PC-3 (cell line): ENCODE measurements at regions not wholly inside any gene's neighbourhood (a gene's known extent, or its start where the extent isn't known, plus 50 kb on each side); places are given as distances from the start of the nearest gene placed in this dataset.

ENCODE experiments used
- CTCF ChIP-seq: fragments of 300-600 bp; sonication (generic); conservative IDR thresholded peaks from 2 replicates; pipeline ENCODE4 v1.5.1; 2017; ENCODE audit warnings: antibody characterized with exemption, low read depth, mild to moderate bottlenecking, low read length
- EZH2 ChIP-seq: fragments of 300-600 bp; sonication (generic); IDR thresholded peaks from one replicate; pipeline ENCODE4 v1.6.1; 2017; ENCODE audit warnings: antibody characterized with exemption, mild to moderate bottlenecking, low read length; ENCODE audit not compliant: unreplicated experiment
- EZH2phosphoT487 ChIP-seq: fragments of 300-600 bp; sonication (generic); IDR thresholded peaks from 2 replicates; pipeline ENCODE4 v1.6.1; 2018; ENCODE audit warnings: mild to moderate bottlenecking, antibody characterized with exemption, low read length, borderline replicate concordance

GRCh38 chr6:85347812-85348211 lies 102.1 kb upstream of the NT5E start:
- TF ChIP-seq CTCF (no peak), EZH2 (no peak), EZH2phosphoT487 (no peak)
